ENCODE measurements at regions not wholly inside any gene's neighbourhood (a gene's known extent, or its start where the extent isn't known, plus 50 kb on each side); places are given as distances from the start of the nearest gene placed in this dataset.

- Mint-ChIP-seq H3K27ac (no peak overlapping the region), H3K4me3 (no peak overlapping the region), H3K36me3 (no peaks in the 10 kb centered on the region), H3K27me3 (ENCODE audit: insufficient read depth, low read depth) (peaks cover 2% of the 10 kb centered on the region), H3K9me3 (no peaks in the 10 kb centered on the region), H3K4me1 (no peaks in the 10 kb centered on the region)
- Histone ChIP-seq H3K36me3 (no peaks in the 10 kb centered on the region), H3K9ac (no peak overlapping the region), H3F3A (ENCODE audit: low read depth) (no peaks in the 10 kb centered on the region), H3K4me2 (no peak overlapping the region), H3K27ac (no peak overlapping the region), H3K79me2 (ENCODE audit: low read depth) (no peaks in the 10 kb centered on the region), H3K4me3 (no peak overlapping the region), H3K9me3 (ENCODE audit: low read depth) (no peaks in the 10 kb centered on the region), H4K20me1 (ENCODE audit: low read depth) (no peaks in the 10 kb centered on the region), H3K27me3 (no peaks in the 10 kb centered on the region), H3K4me1 (no peaks in the 10 kb centered on the region), H2AFZ (replicated peaks) (no peak overlapping the region)
- TF ChIP-seq, protein P1, sequence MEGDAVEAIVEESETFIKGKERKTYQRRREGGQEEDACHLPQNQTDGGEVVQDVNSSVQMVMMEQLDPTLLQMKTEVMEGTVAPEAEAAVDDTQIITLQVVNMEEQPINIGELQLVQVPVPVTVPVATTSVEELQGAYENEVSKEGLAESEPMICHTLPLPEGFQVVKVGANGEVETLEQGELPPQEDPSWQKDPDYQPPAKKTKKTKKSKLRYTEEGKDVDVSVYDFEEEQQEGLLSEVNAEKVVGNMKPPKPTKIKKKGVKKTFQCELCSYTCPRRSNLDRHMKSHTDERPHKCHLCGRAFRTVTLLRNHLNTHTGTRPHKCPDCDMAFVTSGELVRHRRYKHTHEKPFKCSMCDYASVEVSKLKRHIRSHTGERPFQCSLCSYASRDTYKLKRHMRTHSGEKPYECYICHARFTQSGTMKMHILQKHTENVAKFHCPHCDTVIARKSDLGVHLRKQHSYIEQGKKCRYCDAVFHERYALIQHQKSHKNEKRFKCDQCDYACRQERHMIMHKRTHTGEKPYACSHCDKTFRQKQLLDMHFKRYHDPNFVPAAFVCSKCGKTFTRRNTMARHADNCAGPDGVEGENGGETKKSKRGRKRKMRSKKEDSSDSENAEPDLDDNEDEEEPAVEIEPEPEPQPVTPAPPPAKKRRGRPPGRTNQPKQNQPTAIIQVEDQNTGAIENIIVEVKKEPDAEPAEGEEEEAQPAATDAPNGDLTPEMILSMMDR (IDR thresholded peaks at IDR 0.05): no peak
- TF ChIP-seq EZH2 (IDR thresholded peaks at IDR 0.05) (no peak), EZH2phosphoT487 (IDR thresholded peaks at IDR 0.05) (no peak)
- no peak for DNase-seq (ENCODE audit: low spot score)
These were observed 199.1 kb upstream of the CNR1 start for GRCh38 chr6:88365230-88365629.

GRCh38 chr6:88361754-88362153, 195.6 kb upstream of the CNR1 start:
- H3K27ac Mint-ChIP-seq: no peak overlapping the region
- peaks cover 2% of the 10 kb centered on the region for H3K9me3 Mint-ChIP-seq
- Histone ChIP-seq H4K20me1 (ENCODE audit: low read depth) (no peaks in the 10 kb centered on the region), H3F3A (ENCODE audit: low read depth) (no peaks in the 10 kb centered on the region), H3K4me1 (peaks cover 3% of the 10 kb centered on the region), H3K9ac (no peak overlapping the region), H3K4me2 (no peak overlapping the region), H3K27ac (no peak overlapping the region), H2AFZ (replicated peaks) (no peak overlapping the region), H3K27me3 (no peaks in the 10 kb centered on the region), H3K4me3 (no peak overlapping the region), H3K79me2 (ENCODE audit: low read depth) (no peaks in the 10 kb centered on the region), H3K36me3 (no peaks in the 10 kb centered on the region), H3K9me3 (ENCODE audit: low read depth) (no peaks in the 10 kb centered on the region)
- H3K27me3 Mint-ChIP-seq (ENCODE audit: insufficient read depth, low read depth): peaks cover 2% of the 10 kb centered on the region
- H3K4me1 Mint-ChIP-seq: peaks cover 9% of the 10 kb centered on the region
- DNase-seq (ENCODE audit: low spot score): no peak
- no peaks in the 10 kb centered on the region for H3K36me3 Mint-ChIP-seq
- TF ChIP-seq, protein P1 (IDR thresholded peaks at IDR 0.05): no peak
- no peak for TF ChIP-seq EZH2 (IDR thresholded peaks at IDR 0.05)
- no peak for TF ChIP-seq EZH2phosphoT487 (IDR thresholded peaks at IDR 0.05)
- no peak overlapping the region for H3K4me3 Mint-ChIP-seq

DNA sequence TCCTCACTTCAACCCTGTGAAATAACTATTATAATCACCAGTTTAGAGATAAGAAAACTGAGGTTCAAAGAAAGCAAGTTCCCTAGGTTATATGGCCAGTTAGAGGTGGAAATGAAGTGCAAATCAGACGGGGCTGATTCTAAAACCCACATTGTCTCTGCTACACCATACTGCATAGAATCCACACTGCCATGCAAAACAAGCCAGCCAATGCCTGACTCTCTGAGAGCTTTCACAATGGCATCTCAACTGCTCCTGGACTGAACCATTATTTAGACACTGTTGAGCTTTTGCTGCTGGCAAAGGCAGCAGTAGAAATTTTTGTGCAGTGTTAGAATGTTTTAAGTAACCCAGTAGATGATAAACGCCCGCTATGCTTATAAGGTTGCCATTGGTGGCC, 195.2 kb upstream of the CNR1 start:
- Mint-ChIP-seq H3K4me3 (no peak overlapping the region), H3K27me3 (ENCODE audit: insufficient read depth, low read depth) (peaks cover 2% of the 10 kb centered on the region), H3K36me3 (no peaks in the 10 kb centered on the region), H3K9me3 (peaks cover 2% of the 10 kb centered on the region), H3K27ac (no peak overlapping the region), H3K4me1 (peaks cover 9% of the 10 kb centered on the region)
- no peaks in the 10 kb centered on the region for H3K9me3 ChIP-seq (ENCODE audit: low read depth)
- no peaks in the 10 kb centered on the region for H3F3A ChIP-seq (ENCODE audit: low read depth)
- H3K36me3 ChIP-seq: no peaks in the 10 kb centered on the region
- H4K20me1 ChIP-seq (ENCODE audit: low read depth): no peaks in the 10 kb centered on the region
- no peak overlapping the region for H3K27ac ChIP-seq
- no peak for DNase-seq (ENCODE audit: low spot score)
- no peaks in the 10 kb centered on the region for H3K79me2 ChIP-seq (ENCODE audit: low read depth)
- no peak overlapping the region for H2AFZ ChIP-seq (replicated peaks)
- H3K4me3 ChIP-seq: no peak overlapping the region
- H3K27me3 ChIP-seq: no peaks in the 10 kb centered on the region
- no peak for TF ChIP-seq EZH2 (IDR thresholded peaks at IDR 0.05)
- no peak for TF ChIP-seq EZH2phosphoT487 (IDR thresholded peaks at IDR 0.05)
- TF ChIP-seq, protein P1 (IDR thresholded peaks at IDR 0.05): no peak
- H3K9ac ChIP-seq: no peak overlapping the region
- no peak overlapping the region for H3K4me2 ChIP-seq
- peaks cover 3% of the 10 kb centered on the region for H3K4me1 ChIP-seq

Data from neural progenitor cell (in vitro differentiated cells).